GM23338 (cell line): ENCODE measurements at regions not wholly inside any gene's neighbourhood (a gene's known extent, or its start where the extent isn't known, plus 50 kb on each side); places are given as distances from the start of the nearest gene placed in this dataset.

Source experiments
- ATAC-seq: fragments of 200-7000 bp; cut with Tn5 transposase; 3 replicates; pipeline ENCODE4 v1.9.1; 2020
- DNase-seq: peaks from one replicate; pipeline ENCODE4 v3.0.0-alpha.2; 2015; ENCODE audit warnings: low spot score
- H2AFZ ChIP-seq: fragments of 200-600 bp; sonication (generic); 2 replicates; pipeline ENCODE4 v1.8.0; 2016; ENCODE audit warnings: antibody characterized with exemption, mild to moderate bottlenecking, moderate library complexity
- H3F3A ChIP-seq: fragments of 200-600 bp; sonication (generic); replicated peaks from 2 replicates; pipeline ENCODE4 v1.8.0; 2017; ENCODE audit warnings: antibody characterized with exemption, mixed run types, low read depth
- H3K27ac ChIP-seq: fragments of 200-600 bp; sonication (generic); 2 replicates; pipeline ENCODE4 v1.6.1; 2016; ENCODE audit warnings: low read depth
- H3K27me3 ChIP-seq: fragments of 200-600 bp; sonication (generic); 2 replicates; pipeline ENCODE4 v1.8.0; 2016; ENCODE audit warnings: mild to moderate bottlenecking, mixed run types, moderate library complexity; ENCODE audit not compliant: insufficient read depth
- H3K36me3 ChIP-seq: fragments of 200-600 bp; sonication (generic); 2 replicates; pipeline ENCODE4 v1.8.0; 2016; ENCODE audit warnings: mild to moderate bottlenecking; ENCODE audit not compliant: insufficient read depth
- H3K4me1 ChIP-seq: fragments of 200-600 bp; sonication (generic); 2 replicates; pipeline ENCODE4 v1.8.0; 2016; ENCODE audit warnings: mild to moderate bottlenecking, moderate library complexity; ENCODE audit not compliant: insufficient read depth
- H3K4me2 ChIP-seq: fragments of 200-600 bp; sonication (generic); 2 replicates; pipeline ENCODE4 v1.7.1; 2017; ENCODE audit warnings: mixed run types
- H3K4me3 ChIP-seq: fragments of 200-600 bp; sonication (generic); 2 replicates; pipeline ENCODE4 v1.6.1; 2016; ENCODE audit warnings: mixed run types
- H3K79me2 ChIP-seq: fragments of 200-600 bp; sonication (generic); replicated peaks from 2 replicates; pipeline ENCODE4 v1.8.0; 2017; ENCODE audit warnings: mild to moderate bottlenecking; ENCODE audit not compliant: insufficient read depth
- H3K9me2 ChIP-seq: fragments of 200-600 bp; sonication (generic); 2 replicates; pipeline ENCODE4 v1.8.0; 2017; ENCODE audit not compliant: insufficient read depth
- H4K20me1 ChIP-seq: fragments of 200-600 bp; sonication (generic); replicated peaks from 2 replicates; pipeline ENCODE4 v1.8.0; 2017; ENCODE audit warnings: mild to moderate bottlenecking; ENCODE audit not compliant: insufficient read depth
- H3K27ac Mint-ChIP-seq: 2 replicates; pipeline ENCODE4 v1.8.0; 2020; ENCODE audit warnings: inconsistent platforms, mild to moderate bottlenecking, moderate library complexity, mixed read lengths
- H3K27me3 Mint-ChIP-seq: 3 replicates; pipeline ENCODE4 v1.8.0; 2022; ENCODE audit warnings: low read depth, mild to moderate bottlenecking, moderate library complexity, mixed read lengths, inconsistent platforms; ENCODE audit not compliant: insufficient read depth, poor library complexity
- H3K36me3 Mint-ChIP-seq: 3 replicates; pipeline ENCODE4 v1.8.0; 2021; ENCODE audit warnings: low read depth, mild to moderate bottlenecking, inconsistent platforms, moderate library complexity, mixed read lengths
- H3K4me1 Mint-ChIP-seq: 3 replicates; pipeline ENCODE4 v1.8.0; 2020; ENCODE audit warnings: mild to moderate bottlenecking, inconsistent platforms, mixed read lengths
- H3K4me3 Mint-ChIP-seq: 3 replicates; pipeline ENCODE4 v1.8.0; 2021; ENCODE audit warnings: moderate library complexity, mild to moderate bottlenecking, inconsistent platforms, mixed read lengths
- H3K9me3 Mint-ChIP-seq: 3 replicates; pipeline ENCODE4 v1.8.0; 2020; ENCODE audit warnings: moderate library complexity, mild to moderate bottlenecking, inconsistent platforms, mixed read lengths
- CREB1 ChIP-seq: fragments of 250-450 bp; sonication (Bioruptor Pico); IDR thresholded peaks from 2 replicates; pipeline ENCODE4 v1.5.0; 2020; ENCODE audit warnings: low read depth, mild to moderate bottlenecking, moderate library complexity
- EZH2 ChIP-seq: fragments of 200-600 bp; sonication (generic); IDR thresholded peaks from one replicate; pipeline ENCODE4 v1.8.0; 2017; ENCODE audit warnings: antibody characterized with exemption, mild to moderate bottlenecking, low read depth; ENCODE audit not compliant: unreplicated experiment
- EZH2phosphoT487 ChIP-seq: fragments of 200-600 bp; sonication (generic); IDR thresholded peaks from one replicate; pipeline ENCODE4 v1.8.1; 2018; ENCODE audit warnings: antibody characterized with exemption; ENCODE audit not compliant: unreplicated experiment
- JUNB ChIP-seq: IDR thresholded peaks from one replicate; pipeline ENCODE4 v1.6.1; 2016; ENCODE audit warnings: antibody characterized with exemption; ENCODE audit not compliant: unreplicated experiment
- NANOG ChIP-seq: IDR thresholded peaks from 2 replicates; pipeline ENCODE4 v1.6.1; 2016; ENCODE audit warnings: antibody characterized with exemption, borderline replicate concordance
- POLR2AphosphoS5 ChIP-seq: IDR thresholded peaks from 2 replicates; pipeline ENCODE4 v1.6.1; 2016; ENCODE audit warnings: antibody characterized with exemption, low read depth
- REST ChIP-seq: IDR thresholded peaks from one replicate; pipeline ENCODE4 v1.6.1; 2018; ENCODE audit warnings: antibody characterized with exemption; ENCODE audit not compliant: unreplicated experiment
- STAT1 ChIP-seq: IDR thresholded peaks from one replicate; pipeline ENCODE4 v1.6.1; 2016; ENCODE audit warnings: antibody characterized with exemption; ENCODE audit not compliant: unreplicated experiment
- ZNF114 ChIP-seq: fragments of 250-450 bp; sonication (Bioruptor Pico); IDR thresholded peaks from 2 replicates; pipeline ENCODE4 v1.5.0; 2020; ENCODE audit warnings: mild to moderate bottlenecking, moderate library complexity
- ZNF331 ChIP-seq: fragments of 250-450 bp; sonication (Bioruptor Pico); IDR thresholded peaks from 2 replicates; pipeline ENCODE4 v1.5.0; 2020; ENCODE audit warnings: low read depth, mild to moderate bottlenecking, moderate library complexity
- ZNF462 ChIP-seq: fragments of 250-450 bp; sonication (Bioruptor Pico); IDR thresholded peaks from 2 replicates; pipeline ENCODE4 v1.5.0; 2020; ENCODE audit warnings: mild to moderate bottlenecking, moderate library complexity
- TF ChIP-seq, protein P1 (sequence below): IDR thresholded peaks from 2 replicates; pipeline ENCODE4 v1.6.1; 2016; ENCODE audit warnings: antibody characterized with exemption
- TF ChIP-seq, protein P2 (sequence below), 2 experiments: fragments of 200-600 bp in 1 of 2; sonication (generic) in 1 of 2; conservative IDR thresholded peaks; 2 replicates each; pipeline versions ENCODE4 v1.5.1 to v1.6.1; 2016 to 2017; ENCODE audit warnings: antibody characterized with exemption in 2 of 2, low read depth in 2 of 2, mild to moderate bottlenecking in 2 of 2, moderate library complexity in 1 of 2

- Histone ChIP-seq H2AFZ (no peak overlapping the region), H3K27me3 (no peaks in the 10 kb centered on the region), H3K9me2 (no peaks in the 10 kb centered on the region), H4K20me1 (no peaks in the 10 kb centered on the region), H3K27ac (no peak overlapping the region), H3F3A (no peaks in the 10 kb centered on the region), H3K79me2 (no peaks in the 10 kb centered on the region), H3K4me2 (no peak overlapping the region), H3K4me3 (no peak overlapping the region), H3K36me3 (peaks cover 3% of the 10 kb centered on the region; the same call in 1 of the 2 replicates), H3K4me1 (0 out of 2 replicates have a peak, but pooled peaks cover 4% of the 10 kb centered on the region)
- Mint-ChIP-seq H3K27ac (no peak overlapping the region), H3K27me3 (no peaks in the 10 kb centered on the region), H3K36me3 (peaks cover 9% of the 10 kb centered on the region; the same call in 2 of the 3 replicates), H3K4me3 (no peak overlapping the region), H3K4me1 (peaks cover 5% of the 10 kb centered on the region), H3K9me3 (peaks cover 15% of the 10 kb centered on the region)
- DNase-seq: no peak
- ATAC-seq: no peak
- TF ChIP-seq, protein P1, sequence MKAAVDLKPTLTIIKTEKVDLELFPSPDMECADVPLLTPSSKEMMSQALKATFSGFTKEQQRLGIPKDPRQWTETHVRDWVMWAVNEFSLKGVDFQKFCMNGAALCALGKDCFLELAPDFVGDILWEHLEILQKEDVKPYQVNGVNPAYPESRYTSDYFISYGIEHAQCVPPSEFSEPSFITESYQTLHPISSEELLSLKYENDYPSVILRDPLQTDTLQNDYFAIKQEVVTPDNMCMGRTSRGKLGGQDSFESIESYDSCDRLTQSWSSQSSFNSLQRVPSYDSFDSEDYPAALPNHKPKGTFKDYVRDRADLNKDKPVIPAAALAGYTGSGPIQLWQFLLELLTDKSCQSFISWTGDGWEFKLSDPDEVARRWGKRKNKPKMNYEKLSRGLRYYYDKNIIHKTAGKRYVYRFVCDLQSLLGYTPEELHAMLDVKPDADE: no peak
- TF ChIP-seq ZNF462 (CRISPR knock-in tag) (no peak), JUNB (no peak), STAT1 (no peak), EZH2 (no peak), POLR2AphosphoS5 (no peak), CREB1 (CRISPR knock-in tag) (no peak), ZNF331 (CRISPR knock-in tag) (no peak), ZNF114 (no peak), REST (no peak), EZH2phosphoT487 (no peak), NANOG (no peak)
- TF ChIP-seq, protein P2, sequence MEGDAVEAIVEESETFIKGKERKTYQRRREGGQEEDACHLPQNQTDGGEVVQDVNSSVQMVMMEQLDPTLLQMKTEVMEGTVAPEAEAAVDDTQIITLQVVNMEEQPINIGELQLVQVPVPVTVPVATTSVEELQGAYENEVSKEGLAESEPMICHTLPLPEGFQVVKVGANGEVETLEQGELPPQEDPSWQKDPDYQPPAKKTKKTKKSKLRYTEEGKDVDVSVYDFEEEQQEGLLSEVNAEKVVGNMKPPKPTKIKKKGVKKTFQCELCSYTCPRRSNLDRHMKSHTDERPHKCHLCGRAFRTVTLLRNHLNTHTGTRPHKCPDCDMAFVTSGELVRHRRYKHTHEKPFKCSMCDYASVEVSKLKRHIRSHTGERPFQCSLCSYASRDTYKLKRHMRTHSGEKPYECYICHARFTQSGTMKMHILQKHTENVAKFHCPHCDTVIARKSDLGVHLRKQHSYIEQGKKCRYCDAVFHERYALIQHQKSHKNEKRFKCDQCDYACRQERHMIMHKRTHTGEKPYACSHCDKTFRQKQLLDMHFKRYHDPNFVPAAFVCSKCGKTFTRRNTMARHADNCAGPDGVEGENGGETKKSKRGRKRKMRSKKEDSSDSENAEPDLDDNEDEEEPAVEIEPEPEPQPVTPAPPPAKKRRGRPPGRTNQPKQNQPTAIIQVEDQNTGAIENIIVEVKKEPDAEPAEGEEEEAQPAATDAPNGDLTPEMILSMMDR (conservative IDR thresholded peaks at IDR 0.05; ENCODE audit: low read depth in 2 of 2): no peak
These were observed 98.4 kb upstream of the SPRED1 start for GRCh38 chr15:38154255-38154654.
